ENCODE measurements at regions not wholly inside any gene's neighbourhood (a gene's known extent, or its start where the extent isn't known, plus 50 kb on each side); places are given as distances from the start of the nearest gene placed in this dataset.

GRCh38 chr10:108421266-108421665 lies 1256.8 kb upstream of the SORCS1 start:
- 23 to 38% methylated on average over 2 of the region's 2 CpGs for WGBS, 2 donors
- H3K4me3 ChIP-seq, result no peak overlapping the region
- no peak overlapping the region for H3K27ac ChIP-seq
- no peaks in the 10 kb centered on the region for H3K27me3 ChIP-seq
- intact Hi-C loops (cut with DNase I), result no loop called here
- TF ChIP-seq CTCF (IDR thresholded peaks at IDR 0.05), result no peak
- no peak for TF ChIP-seq EP300 (IDR thresholded peaks at IDR 0.05)
- TF ChIP-seq POLR2A (IDR thresholded peaks at IDR 0.05), result no peak
- no peak for TF ChIP-seq POLR2AphosphoS5 (IDR thresholded peaks at IDR 0.05)
- peaks cover 0 to 19% (median 7%) of the 10 kb centered on the region in 4 donors for H3K4me1 ChIP-seq
- DNase-seq, result no peak
- H3K9me3 ChIP-seq, result no peaks in the 10 kb centered on the region
- H3K36me3 ChIP-seq, result no peaks in the 10 kb centered on the region

GRCh38 chr10:108413954-108414353 lies 1249.4 kb upstream of the SORCS1 start:
- Histone ChIP-seq H3K4me3 (no peak overlapping the region), H3K36me3 (no peaks in the 10 kb centered on the region), H3K4me1 (no peaks in the 10 kb centered on the region), H3K9me3 (no peaks in the 10 kb centered on the region), H3K27me3 (no peaks in the 10 kb centered on the region), H3K27ac (no peak overlapping the region)
- intact Hi-C loops (cut with DNase I), result no loop called here
- TF ChIP-seq POLR2AphosphoS5 (IDR thresholded peaks at IDR 0.05) (no peak), POLR2A (IDR thresholded peaks at IDR 0.05) (no peak), EP300 (IDR thresholded peaks at IDR 0.05) (no peak), CTCF (IDR thresholded peaks at IDR 0.05) (no peak)
- DNase-seq, result no peak
- WGBS, 2 donors, result 75 to 87% methylated on average over 4 of the region's 4 CpGs

GRCh38 chr10:108412323-108412722 lies 1247.8 kb upstream of the SORCS1 start:
- Histone ChIP-seq H3K9me3 (no peaks in the 10 kb centered on the region), H3K36me3 (no peaks in the 10 kb centered on the region), H3K4me1 (no peaks in the 10 kb centered on the region), H3K27me3 (no peaks in the 10 kb centered on the region), H3K4me3 (no peak overlapping the region), H3K27ac (no peak overlapping the region)
- intact Hi-C loops (cut with DNase I), result no loop called here
- TF ChIP-seq CTCF (IDR thresholded peaks at IDR 0.05) (no peak), POLR2AphosphoS5 (IDR thresholded peaks at IDR 0.05) (no peak), POLR2A (IDR thresholded peaks at IDR 0.05) (no peak), EP300 (IDR thresholded peaks at IDR 0.05) (no peak)
- DNase-seq, result no peak
- 41 to 59% methylated on average over 2 of the region's 2 CpGs for WGBS, 2 donors

GRCh38 chr10:108411894-108412293 lies 1247.4 kb upstream of the SORCS1 start:
- 82 to 88% methylated on average over 2 of the region's 2 CpGs for WGBS, 2 donors
- Histone ChIP-seq H3K9me3 (no peaks in the 10 kb centered on the region), H3K27me3 (no peaks in the 10 kb centered on the region), H3K36me3 (no peaks in the 10 kb centered on the region), H3K27ac (no peak overlapping the region), H3K4me1 (no peaks in the 10 kb centered on the region), H3K4me3 (no peak overlapping the region)
- no peak for TF ChIP-seq CTCF (IDR thresholded peaks at IDR 0.05)
- intact Hi-C loops (cut with DNase I), result no loop called here
- DNase-seq, result no peak

GRCh38 chr10:108411206-108411605 lies 1246.7 kb upstream of the SORCS1 start:
- Histone ChIP-seq H3K27me3 (no peaks in the 10 kb centered on the region), H3K9me3 (no peaks in the 10 kb centered on the region), H3K4me3 (no peak overlapping the region), H3K36me3 (no peaks in the 10 kb centered on the region), H3K27ac (no peak overlapping the region), H3K4me1 (no peaks in the 10 kb centered on the region)
- no peak for TF ChIP-seq CTCF (IDR thresholded peaks at IDR 0.05)
- TF ChIP-seq POLR2A (IDR thresholded peaks at IDR 0.05), result no peak
- TF ChIP-seq EP300 (IDR thresholded peaks at IDR 0.05), result no peak
- no peak for TF ChIP-seq POLR2AphosphoS5 (IDR thresholded peaks at IDR 0.05)
- DNase-seq, result no peak
- 70 to 86% methylated on average over 2 of the region's 2 CpGs for WGBS, 2 donors
- intact Hi-C loops (cut with DNase I), result no loop called here
